ENCODE measurements at regions not wholly inside any gene's neighbourhood (a gene's known extent, or its start where the extent isn't known, plus 50 kb on each side); places are given as distances from the start of the nearest gene placed in this dataset.

DNA sequence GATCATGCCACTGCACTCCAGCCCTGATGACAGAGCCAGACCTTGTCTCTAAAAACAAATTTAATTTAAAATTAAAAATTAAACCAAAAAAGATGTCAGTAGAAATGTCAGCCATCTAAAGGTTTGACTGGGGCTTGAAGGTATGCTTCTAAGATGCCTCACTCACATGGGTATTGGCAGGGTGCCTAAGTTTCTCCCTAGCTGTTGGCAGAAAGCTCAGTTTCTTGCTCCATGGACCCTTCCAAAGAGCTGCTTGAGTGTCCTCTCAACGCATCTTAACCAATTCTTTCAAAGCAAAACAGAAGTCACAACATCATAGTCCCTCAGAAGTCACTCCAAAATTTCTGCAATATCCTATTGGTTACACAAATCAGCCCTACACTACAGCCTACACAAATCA is 231.0 kb upstream of the ADGRL2 start:
- no peak for DNase-seq

DNA sequence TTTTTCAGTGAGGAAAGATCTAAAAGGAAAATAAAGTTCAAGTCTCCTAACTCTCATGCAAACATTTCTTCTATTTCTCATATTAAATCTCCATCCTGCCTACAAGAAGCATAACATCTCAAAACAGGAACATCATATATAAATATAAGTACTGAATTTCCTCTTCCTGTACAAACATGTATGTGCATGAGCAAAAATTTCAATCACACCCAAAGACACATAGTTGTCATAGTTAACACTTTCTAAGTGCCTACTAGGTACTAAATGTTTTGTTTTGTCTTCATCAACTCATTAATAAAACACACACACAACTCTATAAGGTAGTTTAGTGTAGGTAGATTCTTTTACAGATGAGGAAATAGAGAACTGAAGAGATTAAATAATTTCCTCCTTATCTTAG is 237.1 kb upstream of the ADGRL2 start:
- DNase-seq = no peak

DNA sequence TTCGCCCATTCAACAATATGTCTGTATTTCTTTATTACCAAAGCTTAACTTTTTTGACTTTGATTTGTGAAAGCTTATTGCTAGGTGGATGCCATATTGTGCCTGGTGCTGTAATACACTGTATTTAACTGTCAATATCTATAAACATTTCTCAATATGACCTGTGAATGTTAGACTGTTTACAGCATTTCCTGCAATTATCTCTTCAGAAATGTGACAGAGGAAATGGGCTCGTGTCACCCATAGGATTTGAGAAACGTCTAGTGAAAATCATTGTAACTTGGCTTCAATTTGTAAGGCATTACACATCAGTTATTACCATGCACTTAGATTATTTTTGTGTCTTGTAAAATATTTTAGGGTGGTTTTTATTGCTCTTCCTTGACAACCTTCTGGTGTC is 237.8 kb upstream of the ADGRL2 start:
- no peak for DNase-seq

- no peak for DNase-seq
Measured at GRCh38 chr1:81560629-81561028, 240.1 kb upstream of the ADGRL2 start.

- peak; percentile 5 for DNase-seq
Measured at GRCh38 chr1:81559662-81560350, 240.9 kb upstream of the ADGRL2 start.

- no peak for DNase-seq
Measured at GRCh38 chr1:81558291-81559076, 242.2 kb upstream of the ADGRL2 start.

- DNase-seq = no peak
Measured at GRCh38 chr1:81556968-81557367, 243.8 kb upstream of the ADGRL2 start.

DNA sequence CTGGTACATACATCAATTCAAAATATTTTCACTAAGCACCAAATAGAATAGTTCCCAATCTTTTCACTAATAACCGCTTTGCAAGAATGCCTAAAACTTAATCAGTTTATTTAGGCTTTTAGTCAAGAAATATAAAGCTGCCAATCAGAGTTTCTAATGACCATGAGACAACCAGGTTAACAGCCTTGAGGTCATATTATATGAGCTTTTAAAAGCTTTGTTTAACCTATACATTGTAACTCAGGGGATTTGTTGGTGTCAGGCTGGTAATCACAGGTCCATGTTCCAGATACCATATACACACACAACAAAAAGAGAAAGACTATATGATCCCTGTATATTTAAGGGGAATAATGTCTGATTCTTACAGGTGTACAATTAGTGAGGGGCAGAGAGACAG is 246.2 kb upstream of the ADGRL2 start:
- DNase-seq = no peak

DNA sequence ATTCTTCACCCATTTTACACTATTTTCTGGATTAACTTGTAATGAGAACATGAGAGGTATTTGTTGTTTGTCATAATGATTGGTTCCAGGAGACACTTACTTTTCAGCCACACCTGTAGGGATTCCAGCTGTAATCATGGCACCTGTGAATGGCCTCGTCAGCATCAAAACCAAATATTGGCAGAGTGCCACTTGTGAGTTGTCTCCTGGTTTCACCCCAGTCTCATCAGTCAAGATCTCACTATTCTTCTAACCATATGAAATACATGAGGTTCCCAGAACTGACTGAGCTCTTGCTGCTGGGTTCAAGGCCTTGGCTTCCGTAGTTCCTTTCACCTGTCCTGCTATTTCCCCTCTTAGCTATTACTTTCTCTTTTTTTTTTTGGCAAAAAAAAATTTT is 246.6 kb upstream of the ADGRL2 start:
- DNase-seq = no peak

- DNase-seq = no peak
Measured at GRCh38 chr1:81553503-81553902, 247.2 kb upstream of the ADGRL2 start.

GRCh38 chr1:81551946-81552345 is 248.8 kb upstream of the ADGRL2 start:
- DNase-seq = no peak

- no peak for DNase-seq
Measured at GRCh38 chr1:81550753-81551152, 250.0 kb upstream of the ADGRL2 start.

DNA sequence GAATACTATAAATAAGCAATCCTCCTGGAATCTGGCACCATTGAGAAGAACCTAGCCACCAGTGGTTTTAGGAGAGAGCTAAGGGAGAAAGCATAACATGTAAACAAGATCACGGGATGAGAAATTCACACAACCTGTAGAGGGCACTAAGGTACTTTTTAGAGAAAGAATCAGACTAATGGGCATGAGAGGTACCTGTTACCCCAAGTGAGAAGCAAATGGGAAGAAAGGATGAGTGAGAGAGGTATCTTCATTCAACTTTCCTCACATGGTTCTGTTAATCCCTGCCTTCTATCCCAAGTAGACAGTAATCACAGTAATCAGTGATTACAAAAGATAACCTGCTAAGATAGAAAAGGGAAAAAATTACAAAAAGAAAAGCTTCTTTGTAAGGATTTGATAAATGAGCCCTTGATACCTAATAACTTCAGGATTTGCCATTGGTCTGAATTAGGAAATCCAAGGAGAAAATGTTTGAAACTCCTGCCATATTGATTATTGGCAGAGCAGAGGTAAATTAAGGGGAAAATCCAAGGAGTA is 251.1 kb upstream of the ADGRL2 start:
- peak; percentile 33 for DNase-seq

- DNase-seq = no peak
Measured at GRCh38 chr1:81548918-81549587, 251.7 kb upstream of the ADGRL2 start.

GRCh38 chr1:81547912-81548303 is 252.8 kb upstream of the ADGRL2 start:
- no peak for DNase-seq

DNA sequence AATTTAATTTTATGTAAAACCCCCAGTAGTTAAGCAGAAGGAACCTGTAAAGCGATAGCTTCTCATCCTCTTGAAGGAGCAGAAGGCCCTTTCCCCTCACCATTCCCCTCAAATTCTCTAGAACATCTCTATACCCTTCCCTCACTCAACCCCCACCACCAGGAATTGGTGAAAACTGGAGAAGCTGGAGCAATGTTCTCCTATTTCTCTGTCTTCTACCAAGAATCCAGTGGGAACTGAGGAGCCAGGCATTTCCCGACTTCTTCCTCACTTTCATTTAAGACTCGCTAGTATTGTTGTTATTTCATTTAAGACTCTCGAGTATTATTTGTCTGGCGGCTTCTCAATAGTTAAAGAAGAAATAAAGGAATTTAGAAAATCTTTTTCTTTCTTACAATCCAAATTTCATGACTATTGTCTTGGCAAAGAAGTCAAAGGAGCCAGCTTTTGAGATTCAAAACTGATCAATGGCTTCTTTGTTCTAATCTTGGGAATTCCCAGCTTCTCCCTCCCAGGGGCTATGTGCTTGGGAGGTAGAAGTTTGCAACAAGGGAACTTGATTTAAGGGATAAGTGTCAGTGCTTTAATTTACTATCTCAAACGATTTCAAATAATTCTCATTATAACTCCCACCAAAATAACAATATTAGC is 253.3 kb upstream of the ADGRL2 start:
- DNase-seq = no peak

GRCh38 chr1:81545734-81546133 is 255.0 kb upstream of the ADGRL2 start:
- no peak for DNase-seq

- no peak for DNase-seq
Measured at GRCh38 chr1:81543764-81544163, 257.0 kb upstream of the ADGRL2 start.

- no peak for DNase-seq
Measured at GRCh38 chr1:81542196-81542595, 258.5 kb upstream of the ADGRL2 start.

DNA sequence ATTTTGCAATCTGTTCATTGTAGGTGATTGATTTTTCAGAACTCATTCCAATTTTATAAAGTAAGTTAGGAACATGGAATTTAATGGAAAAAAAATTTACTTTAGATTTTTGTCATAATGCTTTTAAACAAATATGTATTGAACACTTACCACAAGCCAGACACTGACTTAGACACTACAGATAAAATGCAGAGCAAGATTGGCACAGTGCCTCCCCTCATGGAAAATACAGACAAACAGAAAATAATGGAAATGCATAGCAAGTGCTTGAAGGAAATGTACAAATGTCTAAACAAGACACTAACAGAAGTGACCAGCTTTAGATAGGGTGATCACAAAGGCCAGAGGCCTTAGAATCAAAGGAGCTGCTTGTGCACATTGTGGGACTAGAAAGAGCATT is 260.5 kb upstream of the ADGRL2 start:
- DNase-seq = no peak

GRCh38 chr1:81529014-81529413 is 271.7 kb upstream of the ADGRL2 start:
- no peak for DNase-seq

- DNase-seq = no peak
Measured at GRCh38 chr1:81525085-81525484, 275.6 kb upstream of the ADGRL2 start.

DNA sequence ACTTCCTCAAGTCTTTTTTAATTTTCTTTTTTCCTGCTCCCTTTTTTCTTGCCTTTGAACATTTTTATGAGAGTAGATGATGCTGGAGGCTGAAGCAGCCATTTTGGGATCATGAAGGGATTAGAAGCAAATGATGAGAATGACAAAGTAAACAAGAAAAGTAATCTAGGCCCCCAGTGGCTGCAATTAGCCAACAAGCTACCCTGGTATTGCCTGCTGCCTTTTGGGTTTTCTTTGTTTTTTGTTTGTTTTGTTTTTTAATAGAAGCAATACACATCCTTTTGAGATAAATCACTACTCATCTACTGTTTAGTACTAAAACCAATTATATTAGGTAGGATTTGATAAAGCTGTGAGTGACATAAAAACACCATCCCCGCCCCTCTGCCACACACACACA is 280.7 kb upstream of the ADGRL2 start:
- DNase-seq = no peak

Data from hematopoietic multipotent progenitor cell treated with erythropoietin and hydrocortisone succinate and interleukin-3 and kit ligand, for 6 days (in vitro differentiated cells).